BE2C (cell line): ENCODE measurements at regions not wholly inside any gene's neighbourhood (a gene's known extent, or its start where the extent isn't known, plus 50 kb on each side); places are given as distances from the start of the nearest gene placed in this dataset.

ENCODE experiments used
- DNase-seq: peaks from one replicate; pipeline ENCODE4 v3.0.0-alpha.2; 2020
- H3K27me3 ChIP-seq: fragments of 250-450 bp; sonication (Bioruptor Pico); 2 replicates; pipeline ENCODE4 v1.5.1; 2020; ENCODE audit warnings: mild to moderate bottlenecking
- H3K36me3 ChIP-seq: fragments of 250-450 bp; sonication (Bioruptor Pico); 2 replicates; pipeline ENCODE4 v1.5.1; 2020; ENCODE audit warnings: mild to moderate bottlenecking
- H3K4me1 ChIP-seq: fragments of 250-450 bp; sonication (Bioruptor Pico); 2 replicates; pipeline ENCODE4 v1.5.1; 2020
- H3K4me3 ChIP-seq: 2 replicates; pipeline ENCODE4 v1.5.1; 2011; ENCODE audit warnings: low read depth, low read length
- H3K9me3 ChIP-seq: fragments of 250-450 bp; sonication (Bioruptor Pico); 2 replicates; pipeline ENCODE4 v1.5.1; 2020
- CTCF ChIP-seq: IDR thresholded peaks from 2 replicates; pipeline ENCODE4 v1.5.1; 2012; ENCODE audit warnings: mild to moderate bottlenecking, low read depth, low read length

- DNase-seq, result no peak
- no peak for TF ChIP-seq CTCF
- Histone ChIP-seq H3K4me3 (no peak overlapping the region), H3K9me3 (no peaks in the 10 kb centered on the region), H3K27me3 (no peaks in the 10 kb centered on the region), H3K36me3 (no peaks in the 10 kb centered on the region), H3K4me1 (no peaks in the 10 kb centered on the region)
Measured at GRCh38 chr6:168387911-168388310, 53.1 kb upstream of the SMOC2 start.

- no peaks in the 10 kb centered on the region for H3K9me3 ChIP-seq
- H3K27me3 ChIP-seq, result no peaks in the 10 kb centered on the region
- H3K36me3 ChIP-seq, result no peaks in the 10 kb centered on the region
- no peak for TF ChIP-seq CTCF
- H3K4me3 ChIP-seq, result no peak overlapping the region
- no peak for DNase-seq
- H3K4me1 ChIP-seq, result no peaks in the 10 kb centered on the region
Measured at GRCh38 chr6:168388641-168389633, 52.0 kb upstream of the SMOC2 start.

- Histone ChIP-seq H3K4me1 (no peaks in the 10 kb centered on the region), H3K27me3 (no peaks in the 10 kb centered on the region), H3K4me3 (no peak overlapping the region), H3K36me3 (no peaks in the 10 kb centered on the region), H3K9me3 (no peaks in the 10 kb centered on the region)
- DNase-seq, result no peak
- no peak for TF ChIP-seq CTCF
Measured at GRCh38 chr6:168390749-168391420, 50.1 kb upstream of the SMOC2 start.
